ENCODE measurements at regions not wholly inside any gene's neighbourhood (a gene's known extent, or its start where the extent isn't known, plus 50 kb on each side); places are given as distances from the start of the nearest gene placed in this dataset.

DNA sequence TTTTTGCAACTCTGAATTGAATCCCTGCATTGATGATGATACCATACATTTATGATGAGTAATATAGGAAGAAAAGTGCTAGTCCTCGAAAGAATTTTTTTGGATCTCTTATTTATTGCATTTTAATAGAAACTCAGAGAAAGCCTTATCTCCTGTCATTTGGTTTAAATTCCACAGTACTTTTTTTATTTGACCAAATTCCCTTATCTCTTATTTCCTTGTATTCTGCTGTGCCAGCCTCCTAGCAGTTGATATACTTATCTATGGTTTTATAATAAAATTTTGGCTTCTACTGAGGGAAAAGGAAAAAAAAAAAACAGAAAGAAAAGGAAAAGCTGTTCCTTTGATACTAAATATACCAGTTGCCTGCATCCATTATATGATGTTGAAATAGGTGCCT is 535.1 kb upstream of the NR2F2 start:
- Histone ChIP-seq H3K27me3 (replicated peaks; ENCODE audit: insufficient read depth, low read depth, low read length, poor library complexity) (no peaks in the 10 kb centered on the region), H3K27ac (ENCODE audit: low read depth, low read length, poor library complexity, severe bottlenecking) (no peak overlapping the region), H3K4me1 (ENCODE audit: insufficient read depth, low read length, poor library complexity, severe bottlenecking) (peaks cover 7% of the 10 kb centered on the region), H3K4me3 (ENCODE audit: low read depth, low read length, poor library complexity, severe bottlenecking) (no peak overlapping the region), H3K36me3 (ENCODE audit: insufficient read depth, low read length, poor library complexity, severe bottlenecking) (no peaks in the 10 kb centered on the region), H3K9me3 (ENCODE audit: low read depth, low read length, poor library complexity, severe bottlenecking) (no peaks in the 10 kb centered on the region)
- DNase-seq (ENCODE audit: low spot score), result no peak
- BruUV-seq (replicated peaks), result no TSS peak
- ChIA-PET CTCF (no interaction called here), POLR2A (ENCODE audit: low non-redundant PET) (no interaction called here)
- intact Hi-C loops (cut with micrococcal nuclease; ENCODE audit: unreplicated experiment), result no loop called here
- TF ChIP-seq EZH2 (IDR thresholded peaks at IDR 0.05; ENCODE audit: borderline replicate concordance, low read depth, low read length, poor library complexity, severe bottlenecking), result no peak
- TF ChIP-seq, protein P1, sequence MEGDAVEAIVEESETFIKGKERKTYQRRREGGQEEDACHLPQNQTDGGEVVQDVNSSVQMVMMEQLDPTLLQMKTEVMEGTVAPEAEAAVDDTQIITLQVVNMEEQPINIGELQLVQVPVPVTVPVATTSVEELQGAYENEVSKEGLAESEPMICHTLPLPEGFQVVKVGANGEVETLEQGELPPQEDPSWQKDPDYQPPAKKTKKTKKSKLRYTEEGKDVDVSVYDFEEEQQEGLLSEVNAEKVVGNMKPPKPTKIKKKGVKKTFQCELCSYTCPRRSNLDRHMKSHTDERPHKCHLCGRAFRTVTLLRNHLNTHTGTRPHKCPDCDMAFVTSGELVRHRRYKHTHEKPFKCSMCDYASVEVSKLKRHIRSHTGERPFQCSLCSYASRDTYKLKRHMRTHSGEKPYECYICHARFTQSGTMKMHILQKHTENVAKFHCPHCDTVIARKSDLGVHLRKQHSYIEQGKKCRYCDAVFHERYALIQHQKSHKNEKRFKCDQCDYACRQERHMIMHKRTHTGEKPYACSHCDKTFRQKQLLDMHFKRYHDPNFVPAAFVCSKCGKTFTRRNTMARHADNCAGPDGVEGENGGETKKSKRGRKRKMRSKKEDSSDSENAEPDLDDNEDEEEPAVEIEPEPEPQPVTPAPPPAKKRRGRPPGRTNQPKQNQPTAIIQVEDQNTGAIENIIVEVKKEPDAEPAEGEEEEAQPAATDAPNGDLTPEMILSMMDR (conservative IDR thresholded peaks at IDR 0.05; ENCODE audit: low read depth, low read length), result no peak

DNA sequence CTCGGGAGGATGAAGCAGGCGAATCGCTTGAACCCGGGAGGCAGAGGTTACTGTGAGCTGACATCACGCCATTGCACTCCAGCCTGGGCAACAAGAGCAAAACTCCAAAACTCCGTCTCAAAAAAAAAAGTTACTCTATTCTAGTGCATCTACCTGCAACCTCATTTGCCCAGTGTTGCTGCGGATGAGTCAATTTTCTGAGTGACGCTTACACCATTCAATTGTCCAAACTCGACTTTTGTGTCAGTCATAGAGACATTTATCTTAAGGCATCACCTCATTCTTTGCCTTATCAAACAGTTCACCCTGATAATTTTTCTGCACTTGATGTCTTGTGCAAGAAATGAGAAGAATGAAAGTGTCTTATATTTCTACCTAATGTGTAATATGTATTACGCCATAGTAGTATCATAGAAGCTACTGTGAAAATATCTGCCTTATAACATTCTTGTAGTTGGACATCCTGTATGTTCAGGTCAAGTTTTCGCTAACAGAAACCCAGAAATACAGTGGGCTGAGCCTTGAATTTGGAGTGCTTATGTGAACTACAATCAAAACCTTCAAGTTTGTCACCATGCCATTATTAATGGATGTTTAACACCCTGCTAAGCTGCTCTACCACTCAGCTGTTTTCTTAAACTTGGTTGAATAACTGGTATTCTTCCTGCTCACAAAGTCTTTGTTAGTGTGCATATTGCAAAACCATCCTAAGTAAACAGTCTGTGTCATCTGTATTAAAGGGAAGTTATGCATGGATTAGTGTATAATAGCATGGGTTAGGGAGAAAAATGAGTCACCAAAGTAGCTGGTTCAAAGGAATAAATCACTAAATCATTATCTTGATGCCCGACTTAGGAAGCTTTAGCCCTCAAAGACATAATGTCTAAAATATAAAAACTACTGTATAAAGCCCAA is 531.0 kb upstream of the NR2F2 start:
- H3K4me1 ChIP-seq (ENCODE audit: insufficient read depth, low read length, poor library complexity, severe bottlenecking), result peaks cover 7% of the 10 kb centered on the region
- no peak overlapping the region for H3K4me3 ChIP-seq (ENCODE audit: low read depth, low read length, poor library complexity, severe bottlenecking)
- peak; percentile 88 for DNase-seq (ENCODE audit: low spot score)
- no peak for TF ChIP-seq EZH2 (IDR thresholded peaks at IDR 0.05; ENCODE audit: borderline replicate concordance, low read depth, low read length, poor library complexity, severe bottlenecking)
- TF ChIP-seq, protein P1 (conservative IDR thresholded peaks at IDR 0.05; ENCODE audit: low read depth, low read length), result no peak
- intact Hi-C loops (cut with micrococcal nuclease; ENCODE audit: unreplicated experiment), result no loop called here
- no peaks in the 10 kb centered on the region for H3K9me3 ChIP-seq (ENCODE audit: low read depth, low read length, poor library complexity, severe bottlenecking)
- H3K36me3 ChIP-seq (ENCODE audit: insufficient read depth, low read length, poor library complexity, severe bottlenecking), result no peaks in the 10 kb centered on the region
- POLR2A ChIA-PET (ENCODE audit: low non-redundant PET), result interaction anchor here (0.6 kb wide), 1 partner anchor 1677 kb away, joined by 3 read pairs; no protein-coding TSS in a partner anchor
- no peaks in the 10 kb centered on the region for H3K27me3 ChIP-seq (replicated peaks; ENCODE audit: insufficient read depth, low read depth, low read length, poor library complexity)
- no peak overlapping the region for H3K27ac ChIP-seq (ENCODE audit: low read depth, low read length, poor library complexity, severe bottlenecking)
- CTCF ChIA-PET, result interaction anchor here (0.5 to 0.7 kb wide), 2 partner anchors 112 to 1216 kb away, joined by 3 read pairs; no protein-coding TSS in a partner anchor
- no TSS peak for BruUV-seq (replicated peaks)

DNA sequence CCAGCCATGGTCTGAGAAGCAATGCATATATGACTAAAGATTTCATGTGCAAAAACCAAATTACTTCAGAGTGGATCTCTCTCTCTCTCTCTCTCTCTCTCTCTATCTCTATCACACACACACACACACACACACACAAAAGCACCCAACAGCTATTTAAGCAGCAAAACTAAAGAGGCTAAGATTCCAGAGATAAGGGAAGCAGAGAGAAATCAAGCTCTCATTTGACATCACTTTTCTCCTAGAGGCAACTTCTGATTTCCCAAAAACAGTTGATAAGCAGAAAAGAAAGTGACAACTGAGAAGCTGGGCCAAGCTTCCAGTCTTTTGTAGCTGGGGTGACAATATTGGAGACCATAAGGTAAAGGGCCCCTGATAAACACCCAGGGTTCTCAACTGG is 526.0 kb upstream of the NR2F2 start:
- no peak for DNase-seq (ENCODE audit: low spot score)
- Histone ChIP-seq H3K27me3 (replicated peaks; ENCODE audit: insufficient read depth, low read depth, low read length, poor library complexity) (no peaks in the 10 kb centered on the region), H3K4me3 (ENCODE audit: low read depth, low read length, poor library complexity, severe bottlenecking) (no peak overlapping the region), H3K36me3 (ENCODE audit: insufficient read depth, low read length, poor library complexity, severe bottlenecking) (no peaks in the 10 kb centered on the region), H3K4me1 (ENCODE audit: insufficient read depth, low read length, poor library complexity, severe bottlenecking) (peaks cover 3% of the 10 kb centered on the region), H3K9me3 (ENCODE audit: low read depth, low read length, poor library complexity, severe bottlenecking) (no peaks in the 10 kb centered on the region), H3K27ac (ENCODE audit: low read depth, low read length, poor library complexity, severe bottlenecking) (no peak overlapping the region)
- CTCF ChIA-PET, result no interaction called here
- POLR2A ChIA-PET (ENCODE audit: low non-redundant PET), result no interaction called here
- intact Hi-C loops (cut with micrococcal nuclease; ENCODE audit: unreplicated experiment), result no loop called here
- no TSS peak for BruUV-seq (replicated peaks)
- no peak for TF ChIP-seq EZH2 (IDR thresholded peaks at IDR 0.05; ENCODE audit: borderline replicate concordance, low read depth, low read length, poor library complexity, severe bottlenecking)
- TF ChIP-seq, protein P1 (conservative IDR thresholded peaks at IDR 0.05; ENCODE audit: low read depth, low read length), result no peak
